ENCODE measurements at regions not wholly inside any gene's neighbourhood (a gene's known extent, or its start where the extent isn't known, plus 50 kb on each side); places are given as distances from the start of the nearest gene placed in this dataset.

DNA sequence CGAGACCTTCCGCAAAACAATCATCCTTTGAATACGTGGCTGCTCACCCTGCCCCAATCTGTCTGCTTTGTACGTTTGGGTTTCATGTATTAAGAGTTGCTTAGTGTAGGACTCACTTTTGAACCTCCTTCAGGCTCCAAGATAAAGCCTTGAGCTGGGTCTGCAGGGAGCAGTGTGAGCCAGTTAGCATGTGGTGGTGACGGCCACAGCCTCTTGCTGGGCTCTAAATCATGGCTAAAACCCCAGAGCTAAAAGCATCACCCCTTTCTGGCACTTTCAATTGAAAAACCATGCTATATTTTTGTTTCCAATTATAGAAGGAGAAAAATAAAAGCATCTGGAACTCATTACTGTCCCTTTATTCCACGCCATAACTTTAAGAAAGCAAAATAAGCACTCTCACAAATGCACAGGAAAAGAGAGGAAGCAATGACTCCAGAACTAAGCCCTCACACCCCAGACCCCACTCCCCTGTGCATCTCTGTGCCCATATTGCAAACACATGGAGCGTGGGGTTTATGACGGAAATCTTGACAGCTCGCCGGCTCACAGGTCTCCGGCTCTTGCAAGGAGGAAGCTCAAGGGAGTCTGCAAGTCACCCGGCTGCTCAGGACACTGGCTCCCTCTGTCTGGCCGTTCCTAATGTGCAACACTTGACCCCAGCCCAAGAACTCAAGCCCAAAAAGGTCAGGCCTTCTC lies 135.5 kb downstream of the MIS18A start:
- Histone ChIP-seq H3K4me1 (ENCODE audit: control insufficient read depth in 3 of 3, insufficient read depth in 2 of 3, low read depth in 1 of 3, low read length in 2 of 3) (no peaks in the 10 kb centered on the region), H3K27me3 (ENCODE audit: control insufficient read depth in 3 of 3, insufficient read depth in 3 of 3, low read length in 3 of 3) (no peaks in the 10 kb centered on the region), H3K4me3 (ENCODE audit: low read depth in 1 of 3, low read length in 3 of 3) (no peak overlapping the region), H3K9me3 (ENCODE audit: control insufficient read depth in 2 of 2, insufficient read depth in 1 of 2, low read depth in 1 of 2, low read length in 1 of 2) (peaks cover 0 to 4% of the 10 kb centered on the region in 2 donors), H3K27ac (ENCODE audit: low read depth in 1 of 3, low read length in 2 of 3) (no peak overlapping the region), H3K36me3 (ENCODE audit: control insufficient read depth in 3 of 3, insufficient read depth in 2 of 3, low read depth in 1 of 3, low read length in 3 of 3) (no peaks in the 10 kb centered on the region)
- DNase-seq (no peak), FAIRE-seq (no peak)
- 56 to 64% (median 56%) methylated on average over 13 of the region's 13 CpGs for WGBS, 3 donors

DNA sequence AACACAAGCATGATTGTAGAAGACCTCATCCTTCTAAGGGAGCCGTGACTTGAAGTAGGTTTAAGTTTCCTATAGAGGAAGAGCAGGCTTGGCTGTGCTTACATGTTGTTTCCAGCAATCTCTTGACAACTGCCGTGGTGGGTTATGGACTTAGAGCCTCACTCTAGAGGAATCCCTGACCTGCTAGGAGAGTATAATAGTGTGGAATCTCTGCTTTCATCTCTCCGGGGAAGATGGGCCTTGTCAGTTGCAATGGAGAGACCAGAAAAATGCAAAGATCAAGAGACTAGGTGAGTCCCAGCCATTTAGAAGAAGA lies 137.6 kb downstream of the MIS18A start:
- Histone ChIP-seq H3K36me3 (ENCODE audit: control insufficient read depth in 3 of 3, insufficient read depth in 2 of 3, low read depth in 1 of 3, low read length in 3 of 3) (no peaks in the 10 kb centered on the region), H3K27ac (ENCODE audit: low read depth in 1 of 3, low read length in 2 of 3) (no peak overlapping the region), H3K9me3 (ENCODE audit: control insufficient read depth in 2 of 2, insufficient read depth in 1 of 2, low read depth in 1 of 2, low read length in 1 of 2) (peaks cover 0 to 8% of the 10 kb centered on the region in 2 donors), H3K4me1 (ENCODE audit: control insufficient read depth in 3 of 3, insufficient read depth in 2 of 3, low read depth in 1 of 3, low read length in 2 of 3) (no peaks in the 10 kb centered on the region), H3K4me3 (ENCODE audit: low read depth in 1 of 3, low read length in 3 of 3) (no peak overlapping the region), H3K27me3 (ENCODE audit: control insufficient read depth in 3 of 3, insufficient read depth in 3 of 3, low read length in 3 of 3) (no peaks in the 10 kb centered on the region)
- no peak for DNase-seq
- no peak for FAIRE-seq
- 78 to 85% (median 84%) methylated on average over 3 of the region's 3 CpGs for WGBS, 3 donors

DNA sequence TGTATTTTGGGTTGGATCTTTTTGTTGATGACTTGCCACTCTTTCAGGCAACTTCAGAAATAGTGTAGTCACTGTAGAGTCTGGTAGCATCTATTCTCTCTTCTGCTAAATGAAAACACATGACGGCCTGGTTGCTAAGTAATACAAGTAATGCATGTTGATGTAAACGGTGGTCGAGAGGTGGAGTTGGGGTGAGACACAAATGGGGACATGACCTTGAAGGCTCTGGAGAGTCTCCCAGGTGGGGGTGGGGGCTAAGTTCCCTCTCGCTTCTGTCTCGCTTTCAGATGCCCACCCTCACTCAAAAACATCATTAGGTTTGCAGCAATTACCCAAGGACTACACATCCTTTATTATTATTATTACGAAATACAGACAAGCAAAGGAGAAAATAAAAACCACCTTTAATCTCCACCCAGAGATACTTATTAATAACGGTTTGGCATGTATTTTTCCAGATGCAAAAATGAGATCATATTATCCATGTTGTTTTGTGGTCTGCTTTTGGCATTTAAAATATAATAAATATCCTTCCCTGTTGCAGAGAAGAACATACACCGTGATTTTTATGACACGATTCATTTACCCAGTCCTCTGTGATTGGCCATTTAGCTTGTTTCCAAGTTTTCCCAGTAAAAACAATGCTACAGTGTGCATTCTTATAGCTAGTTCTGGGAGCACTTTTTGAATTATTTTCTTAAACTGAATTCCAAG lies 138.1 kb downstream of the MIS18A start:
- no peak overlapping the region for H3K4me3 ChIP-seq (ENCODE audit: low read depth in 1 of 3, low read length in 3 of 3)
- FAIRE-seq (no peak), DNase-seq (no peak)
- H3K9me3 ChIP-seq (ENCODE audit: control insufficient read depth in 2 of 2, insufficient read depth in 1 of 2, low read depth in 1 of 2, low read length in 1 of 2): peaks cover 0 to 8% of the 10 kb centered on the region in 2 donors
- no peak overlapping the region for H3K27ac ChIP-seq (ENCODE audit: low read depth in 1 of 3, low read length in 2 of 3)
- no peaks in the 10 kb centered on the region for H3K27me3 ChIP-seq (ENCODE audit: control insufficient read depth in 3 of 3, insufficient read depth in 3 of 3, low read length in 3 of 3)
- H3K36me3 ChIP-seq (ENCODE audit: control insufficient read depth in 3 of 3, insufficient read depth in 2 of 3, low read depth in 1 of 3, low read length in 3 of 3): no peaks in the 10 kb centered on the region
- no peaks in the 10 kb centered on the region for H3K4me1 ChIP-seq (ENCODE audit: control insufficient read depth in 3 of 3, insufficient read depth in 2 of 3, low read depth in 1 of 3, low read length in 2 of 3)
- WGBS, 3 donors: 72 to 74% (median 73%) methylated on average over 9 of the region's 9 CpGs

DNA sequence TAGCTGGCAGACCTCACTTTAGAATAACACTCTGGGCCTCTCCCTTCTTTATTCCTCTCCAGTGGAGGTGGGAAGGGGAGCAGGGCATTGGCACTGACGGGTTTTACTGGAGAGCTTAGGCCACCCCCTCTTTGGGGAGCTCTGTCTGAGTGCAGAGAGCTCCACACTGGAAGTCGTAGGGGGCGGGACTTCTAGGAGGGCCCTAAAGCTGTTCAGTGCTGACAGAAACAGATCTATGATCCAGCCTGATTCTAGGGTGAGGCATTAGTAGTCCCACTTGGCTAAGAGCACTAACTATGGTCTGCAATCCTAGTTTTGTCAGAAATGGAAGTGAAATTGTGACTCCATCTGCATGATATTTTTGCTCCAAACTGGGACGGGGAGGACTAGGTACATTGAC lies 138.7 kb downstream of the MIS18A start:
- Histone ChIP-seq H3K27ac (ENCODE audit: low read depth in 1 of 3, low read length in 2 of 3) (no peak overlapping the region), H3K36me3 (ENCODE audit: control insufficient read depth in 3 of 3, insufficient read depth in 2 of 3, low read depth in 1 of 3, low read length in 3 of 3) (no peaks in the 10 kb centered on the region), H3K4me3 (ENCODE audit: low read depth in 1 of 3, low read length in 3 of 3) (no peak overlapping the region), H3K27me3 (ENCODE audit: control insufficient read depth in 3 of 3, insufficient read depth in 3 of 3, low read length in 3 of 3) (no peaks in the 10 kb centered on the region), H3K4me1 (ENCODE audit: control insufficient read depth in 3 of 3, insufficient read depth in 2 of 3, low read depth in 1 of 3, low read length in 2 of 3) (no peaks in the 10 kb centered on the region), H3K9me3 (ENCODE audit: control insufficient read depth in 2 of 2, insufficient read depth in 1 of 2, low read depth in 1 of 2, low read length in 1 of 2) (peaks cover 0 to 8% of the 10 kb centered on the region in 2 donors)
- 77 to 85% (median 79%) methylated on average over 4 of the region's 4 CpGs for WGBS, 3 donors
- FAIRE-seq: no peak
- no peak for DNase-seq

DNA sequence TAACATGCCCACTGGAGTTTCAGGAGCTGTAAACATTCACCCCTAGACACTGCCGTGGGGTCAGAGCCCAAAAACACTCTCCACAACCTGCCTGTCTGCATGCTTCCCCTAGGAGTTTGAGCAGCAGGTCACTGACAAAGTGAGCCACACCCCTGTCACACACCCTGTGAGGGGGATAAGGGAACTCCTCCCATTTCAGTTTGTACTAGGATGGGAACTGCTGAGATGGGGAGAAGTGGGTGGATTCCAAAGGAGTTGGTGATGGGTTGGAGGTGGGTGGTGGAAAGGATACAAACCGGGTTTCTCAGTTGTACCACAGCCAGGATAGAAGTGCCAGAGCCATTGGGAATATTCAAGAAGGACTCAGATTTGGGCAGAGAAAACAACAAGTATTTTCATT lies 140.2 kb downstream of the MIS18A start:
- Histone ChIP-seq H3K27ac (ENCODE audit: low read depth in 1 of 3, low read length in 2 of 3) (no peak overlapping the region), H3K36me3 (ENCODE audit: control insufficient read depth in 3 of 3, insufficient read depth in 2 of 3, low read depth in 1 of 3, low read length in 3 of 3) (no peaks in the 10 kb centered on the region), H3K4me3 (ENCODE audit: low read depth in 1 of 3, low read length in 3 of 3) (no peak overlapping the region), H3K9me3 (ENCODE audit: control insufficient read depth in 2 of 2, insufficient read depth in 1 of 2, low read depth in 1 of 2, low read length in 1 of 2) (peaks cover 0 to 8% of the 10 kb centered on the region in 2 donors), H3K27me3 (ENCODE audit: control insufficient read depth in 3 of 3, insufficient read depth in 3 of 3, low read length in 3 of 3) (no peaks in the 10 kb centered on the region), H3K4me1 (ENCODE audit: control insufficient read depth in 3 of 3, insufficient read depth in 2 of 3, low read depth in 1 of 3, low read length in 2 of 3) (no peaks in the 10 kb centered on the region)
- WGBS, 3 donors: 57 to 86% (median 69%) methylated on average over 2 of the region's 2 CpGs
- FAIRE-seq: no peak
- DNase-seq: no peak

DNA sequence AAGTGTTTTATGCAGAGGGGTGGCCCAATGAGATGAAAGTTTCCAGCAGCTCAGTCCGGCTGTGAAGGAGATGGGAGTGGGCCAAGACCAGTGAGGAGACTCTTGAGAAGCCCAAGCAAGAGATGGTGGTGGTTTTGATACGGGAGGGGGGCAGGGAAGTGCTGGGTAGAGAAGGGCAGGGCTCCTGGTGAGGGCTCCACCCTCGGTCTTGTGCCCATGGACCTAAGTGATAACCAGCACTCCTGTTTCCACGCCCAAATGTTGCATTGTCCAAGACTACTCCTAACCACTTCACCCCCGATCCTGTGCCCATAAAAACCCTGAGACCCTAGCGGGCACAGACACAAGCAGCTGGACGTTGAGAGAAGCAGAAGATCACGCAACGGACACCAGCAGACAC lies 140.9 kb downstream of the MIS18A start:
- Histone ChIP-seq H3K4me1 (ENCODE audit: control insufficient read depth in 3 of 3, insufficient read depth in 2 of 3, low read depth in 1 of 3, low read length in 2 of 3) (no peaks in the 10 kb centered on the region), H3K36me3 (ENCODE audit: control insufficient read depth in 3 of 3, insufficient read depth in 2 of 3, low read depth in 1 of 3, low read length in 3 of 3) (no peaks in the 10 kb centered on the region), H3K27me3 (ENCODE audit: control insufficient read depth in 3 of 3, insufficient read depth in 3 of 3, low read length in 3 of 3) (no peaks in the 10 kb centered on the region), H3K9me3 (ENCODE audit: control insufficient read depth in 2 of 2, insufficient read depth in 1 of 2, low read depth in 1 of 2, low read length in 1 of 2) (peaks cover 0 to 8% of the 10 kb centered on the region in 2 donors), H3K4me3 (ENCODE audit: low read depth in 1 of 3, low read length in 3 of 3) (no peak overlapping the region), H3K27ac (ENCODE audit: low read depth in 1 of 3, low read length in 2 of 3) (no peak overlapping the region)
- 79 to 86% (median 85%) methylated on average over 9 of the region's 9 CpGs for WGBS, 3 donors
- no peak for DNase-seq
- FAIRE-seq: no peak

DNA sequence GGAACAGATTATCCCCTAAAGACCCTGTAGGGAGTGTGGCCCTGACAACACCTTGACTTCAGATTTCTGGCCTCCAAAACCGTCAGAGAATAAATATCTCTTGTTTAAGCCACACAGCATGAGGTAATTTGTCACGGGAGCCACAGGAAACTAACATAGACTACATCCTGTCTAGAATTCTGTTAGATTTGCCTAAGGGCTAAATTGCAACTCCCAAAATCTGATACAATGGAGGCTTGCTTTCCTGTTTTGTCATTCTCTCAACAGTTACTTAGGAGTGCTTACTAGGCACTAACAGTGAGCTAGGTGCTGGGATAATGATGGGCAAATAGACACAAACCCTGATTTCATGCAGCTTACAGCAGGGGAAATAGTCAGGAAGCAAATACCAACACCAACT lies 141.6 kb downstream of the MIS18A start:
- no peak overlapping the region for H3K4me3 ChIP-seq (ENCODE audit: low read depth in 1 of 3, low read length in 3 of 3)
- no peak for DNase-seq
- no peaks in the 10 kb centered on the region for H3K36me3 ChIP-seq (ENCODE audit: control insufficient read depth in 3 of 3, insufficient read depth in 2 of 3, low read depth in 1 of 3, low read length in 3 of 3)
- FAIRE-seq: no peak
- no peak overlapping the region for H3K27ac ChIP-seq (ENCODE audit: low read depth in 1 of 3, low read length in 2 of 3)
- peaks cover 0 to 8% of the 10 kb centered on the region in 2 donors for H3K9me3 ChIP-seq (ENCODE audit: control insufficient read depth in 2 of 2, insufficient read depth in 1 of 2, low read depth in 1 of 2, low read length in 1 of 2)
- 61 to 88% (median 67%) methylated on average over 2 of the region's 2 CpGs for WGBS, 3 donors
- no peaks in the 10 kb centered on the region for H3K4me1 ChIP-seq (ENCODE audit: control insufficient read depth in 3 of 3, insufficient read depth in 2 of 3, low read depth in 1 of 3, low read length in 2 of 3)
- no peaks in the 10 kb centered on the region for H3K27me3 ChIP-seq (ENCODE audit: control insufficient read depth in 3 of 3, insufficient read depth in 3 of 3, low read length in 3 of 3)

DNA sequence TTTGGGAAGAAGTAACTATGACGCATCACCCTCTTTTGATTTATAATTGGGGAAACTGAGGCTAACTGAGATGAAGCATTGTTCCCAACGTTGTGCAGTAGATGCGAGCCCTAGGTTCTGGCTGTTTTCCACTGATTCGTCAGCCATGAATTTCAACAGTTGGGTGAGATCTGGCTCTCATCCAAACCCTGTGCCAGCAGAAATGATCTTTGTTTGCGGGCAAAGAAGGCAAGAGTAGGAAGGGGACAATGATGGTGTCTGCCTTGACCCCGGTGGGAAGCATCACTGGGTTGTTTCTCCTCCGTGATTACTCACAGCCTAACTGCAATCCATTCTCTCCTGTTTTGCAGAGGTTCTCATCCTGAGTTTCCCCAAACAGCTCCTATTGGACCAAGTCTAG lies 142.3 kb downstream of the MIS18A start:
- no peaks in the 10 kb centered on the region for H3K27me3 ChIP-seq (ENCODE audit: control insufficient read depth in 3 of 3, insufficient read depth in 3 of 3, low read length in 3 of 3)
- no peak overlapping the region for H3K27ac ChIP-seq (ENCODE audit: low read depth in 1 of 3, low read length in 2 of 3)
- no peak for FAIRE-seq
- no peak overlapping the region for H3K4me3 ChIP-seq (ENCODE audit: low read depth in 1 of 3, low read length in 3 of 3)
- H3K4me1 ChIP-seq (ENCODE audit: control insufficient read depth in 3 of 3, insufficient read depth in 2 of 3, low read depth in 1 of 3, low read length in 2 of 3): no peaks in the 10 kb centered on the region
- DNase-seq: no peak
- 84 to 89% (median 85%) methylated on average over 7 of the region's 7 CpGs for whole genome bisulfite sequencing, 3 donors
- no peaks in the 10 kb centered on the region for H3K36me3 ChIP-seq (ENCODE audit: control insufficient read depth in 3 of 3, insufficient read depth in 2 of 3, low read depth in 1 of 3, low read length in 3 of 3)
- H3K9me3 ChIP-seq (ENCODE audit: control insufficient read depth in 2 of 2, insufficient read depth in 1 of 2, low read depth in 1 of 2, low read length in 1 of 2): peaks cover 0 to 8% of the 10 kb centered on the region in 2 donors
